H1 (cell line): ENCODE measurements at regions not wholly inside any gene's neighbourhood (a gene's known extent, or its start where the extent isn't known, plus 50 kb on each side); places are given as distances from the start of the nearest gene placed in this dataset.

ENCODE experiments used
- CTCF ChIA-PET: fragments of 300-600 bp; sonication (Branson Sonifier 250); formaldehyde crosslinking; loops from one replicate; lab custom pipeline; 2021; ENCODE audit not compliant: partially characterized antibody; lab: Charles Lee
- POLR2A ChIA-PET: fragments of 300-600 bp; sonication (Branson Sonifier 250); formaldehyde crosslinking; loops from one replicate; lab custom pipeline; 2021; ENCODE audit warnings: inconsistent platforms; ENCODE audit not compliant: partially characterized antibody; lab: Charles Lee
- DNase-seq, 2 experiments: peaks; one replicate each; pipeline versions ENCODE4 v3.0.0 to v3.0.0-alpha.2; 2010 to 2022; ENCODE audit warnings: low spot score in 2 of 2, low read depth in 1 of 2, mixed read lengths in 1 of 2
- FAIRE-seq: peaks from 2 replicates; lab custom pipeline; 2011; peaks lifted over from hg19 to GRCh38; lab: Jason Lieb, UNC
- H2AFZ ChIP-seq: 2 replicates; pipeline ENCODE4 v1.8.1; 2012; ENCODE audit warnings: low read length, inconsistent platforms
- H2AK5ac ChIP-seq: 2 replicates; pipeline ENCODE4 v1.6.1; 2013; ENCODE audit warnings: low read depth, low read length
- H2BK120ac ChIP-seq: replicated peaks from 2 replicates; pipeline ENCODE3; 2013; ENCODE audit warnings: low read depth, low read length, inconsistent platforms
- H2BK12ac ChIP-seq: 2 replicates; pipeline ENCODE4 v1.6.1; 2013; ENCODE audit warnings: low read depth, low read length
- H2BK15ac ChIP-seq: 2 replicates; pipeline ENCODE4 v1.6.1; 2013; ENCODE audit warnings: low read length
- H2BK20ac ChIP-seq: 2 replicates; pipeline ENCODE4 v1.6.1; 2013; ENCODE audit warnings: low read length
- H2BK5ac ChIP-seq: 2 replicates; pipeline ENCODE4 v1.6.1; 2013; ENCODE audit warnings: low read depth, low read length
- H3K14ac ChIP-seq: 2 replicates; pipeline ENCODE4 v1.6.1; 2013; ENCODE audit warnings: inconsistent platforms; ENCODE audit not compliant: insufficient read length
- H3K18ac ChIP-seq: 2 replicates; pipeline ENCODE4 v1.6.1; 2013; ENCODE audit warnings: low read length; ENCODE audit errors: extremely low read depth
- H3K23ac ChIP-seq: 2 replicates; pipeline ENCODE4 v1.6.1; 2013; ENCODE audit warnings: inconsistent platforms; ENCODE audit not compliant: insufficient read length
- H3K23me2 ChIP-seq: 2 replicates; pipeline ENCODE4 v1.6.1; 2013; ENCODE audit warnings: low read depth, low read length
- H3K27ac ChIP-seq: 2 replicates; pipeline ENCODE4 v1.6.1; 2011; ENCODE audit warnings: low read depth, low read length, inconsistent platforms
- H3K27me3 ChIP-seq, 4 experiments: replicated peaks in 1 of 4; 1 replicate in 1 of 4; 2 replicates in 3 of 4; pipeline versions ENCODE4 v1.6.1 to v1.8.1; 2011 to 2013; ENCODE audit warnings: low read length in 3 of 4, mild to moderate bottlenecking in 3 of 4, inconsistent platforms in 2 of 4, mixed read lengths in 2 of 4, moderate library complexity in 1 of 4; ENCODE audit not compliant: control insufficient read depth in 3 of 4, insufficient read depth in 3 of 4; ENCODE audit errors: extremely low read depth in 1 of 4
- H3K36me3 ChIP-seq, 4 experiments: 2 replicates each; pipeline versions ENCODE4 v1.6.1 to v1.8.1; 2011 to 2013; ENCODE audit warnings: mild to moderate bottlenecking in 4 of 4, low read length in 3 of 4, moderate library complexity in 2 of 4, control low read depth in 1 of 4, inconsistent platforms in 1 of 4; ENCODE audit not compliant: insufficient read depth in 4 of 4, control insufficient read depth in 2 of 4
- H3K4ac ChIP-seq: replicated peaks from 2 replicates; pipeline ENCODE3; 2013; ENCODE audit warnings: low read length, low read depth, mixed read lengths, inconsistent platforms; ENCODE audit not compliant: insufficient read length
- H3K4me1 ChIP-seq, 4 experiments: replicated peaks in 1 of 4; 1 replicate in 1 of 4; 2 replicates in 3 of 4; pipeline versions ENCODE4 v1.6.1 to v1.8.1; 2011 to 2013; ENCODE audit warnings: low read length in 3 of 4, inconsistent platforms in 2 of 4, mixed read lengths in 1 of 4; ENCODE audit not compliant: insufficient read depth in 4 of 4, control insufficient read depth in 3 of 4
- H3K4me2 ChIP-seq, 2 experiments: 2 replicates each; pipeline versions ENCODE4 v1.6.1 to v1.8.1; 2011 to 2013; ENCODE audit warnings: low read depth in 2 of 2, low read length in 2 of 2, control low read depth in 1 of 2, inconsistent platforms in 1 of 2, mild to moderate bottlenecking in 1 of 2; ENCODE audit not compliant: insufficient read depth in 1 of 2
- H3K4me3 ChIP-seq, 4 experiments: fragments of 200-600, 300-600 bp in 1 of 4; sonication (generic), shearing (Covaris generic), sonication (Bioruptor Twin) in 1 of 4; 2 replicates each; pipeline versions ENCODE4 v1.5.1 to v1.8.1; 2011 to 2016; ENCODE audit warnings: low read length in 4 of 4, low read depth in 3 of 4, control low read depth in 2 of 4, inconsistent platforms in 2 of 4, mild to moderate bottlenecking in 2 of 4, mixed read lengths in 1 of 4, moderate library complexity in 1 of 4; ENCODE audit not compliant: insufficient read depth in 2 of 4; ENCODE audit errors: extremely low read depth in 1 of 4
- H3K56ac ChIP-seq: replicated peaks from 2 replicates; pipeline ENCODE3; 2013; ENCODE audit warnings: low read depth, mild to moderate bottlenecking, mixed read lengths, low read length, inconsistent platforms; ENCODE audit not compliant: insufficient read length
- H3K79me1 ChIP-seq: 2 replicates; pipeline ENCODE4 v1.6.1; 2013; ENCODE audit warnings: low read depth, low read length, control low read depth
- H3K79me2 ChIP-seq, 2 experiments: 2 replicates each; pipeline versions ENCODE4 v1.6.1 to v1.8.1; 2012 to 2013; ENCODE audit warnings: low read length in 2 of 2, mild to moderate bottlenecking in 2 of 2, inconsistent platforms in 1 of 2; ENCODE audit not compliant: insufficient read depth in 2 of 2, control insufficient read depth in 1 of 2
- H3K9ac ChIP-seq, 4 experiments: replicated peaks in 1 of 4; 1 replicate in 1 of 4; 2 replicates in 3 of 4; pipeline versions ENCODE4 v1.6.1 to v1.8.1; 2011 to 2013; ENCODE audit warnings: low read depth in 3 of 4, low read length in 3 of 4, control low read depth in 2 of 4, mild to moderate bottlenecking in 2 of 4, moderate library complexity in 2 of 4, inconsistent platforms in 1 of 4; ENCODE audit errors: extremely low read depth in 1 of 4
- H3K9me3 ChIP-seq, 2 experiments: 2 replicates each; pipeline versions ENCODE4 v1.6.1 to v1.8.1; 2012 to 2013; ENCODE audit warnings: mild to moderate bottlenecking in 2 of 2, moderate library complexity in 2 of 2, control low read depth in 1 of 2, inconsistent platforms in 1 of 2, low read depth in 1 of 2, low read length in 1 of 2, mixed read lengths in 1 of 2; ENCODE audit not compliant: insufficient read depth in 2 of 2
- H4K20me1 ChIP-seq, 2 experiments: replicated peaks in 1 of 2; 2 replicates each; pipeline versions ENCODE3 to v1.8.1; 2011 to 2013; ENCODE audit warnings: inconsistent platforms in 2 of 2, low read length in 2 of 2, mild to moderate bottlenecking in 1 of 2; ENCODE audit not compliant: insufficient read depth in 2 of 2, control insufficient read depth in 1 of 2
- H4K5ac ChIP-seq: 2 replicates; pipeline ENCODE4 v1.6.1; 2013; ENCODE audit warnings: low read length, low read depth, mixed read lengths, inconsistent platforms; ENCODE audit not compliant: insufficient read length
- H4K8ac ChIP-seq: 2 replicates; pipeline ENCODE4 v1.8.0; 2013; ENCODE audit warnings: mild to moderate bottlenecking, moderate library complexity, low read length, inconsistent platforms; ENCODE audit not compliant: insufficient read depth; ENCODE audit errors: extremely low read depth
- H4K91ac ChIP-seq: replicated peaks from 2 replicates; pipeline ENCODE3; 2013; ENCODE audit warnings: low read length, mixed read lengths, inconsistent platforms; ENCODE audit not compliant: insufficient read length
- ATF3 ChIP-seq: IDR thresholded peaks from 2 replicates; pipeline ENCODE4 v1.6.1; 2011; ENCODE audit warnings: low read depth, mild to moderate bottlenecking, low read length; ENCODE audit not compliant: insufficient read depth
- BCL11A ChIP-seq, 2 experiments: IDR thresholded peaks; one replicate each; pipeline ENCODE4 v1.6.1; 2011; ENCODE audit warnings: low read depth in 2 of 2, low read length in 2 of 2, mild to moderate bottlenecking in 2 of 2
- E2F6 ChIP-seq: IDR thresholded peaks from 2 replicates; pipeline ENCODE4 v1.6.1; 2012; ENCODE audit warnings: inconsistent platforms
- GABPA ChIP-seq: IDR thresholded peaks from 2 replicates; pipeline ENCODE4 v1.6.1; 2011; ENCODE audit warnings: mild to moderate bottlenecking, low read length, moderate library complexity, borderline replicate concordance; ENCODE audit not compliant: insufficient read depth
- HDAC2 ChIP-seq, 2 experiments: fragments of 300-600 bp in 1 of 2; sonication (generic) in 1 of 2; IDR thresholded peaks; 2 replicates each; pipeline ENCODE4 v1.6.1; 2011 to 2012; ENCODE audit warnings: low read depth in 2 of 2, low read length in 2 of 2, mild to moderate bottlenecking in 2 of 2, moderate library complexity in 2 of 2, borderline replicate concordance in 1 of 2, inconsistent platforms in 1 of 2
- KDM4A ChIP-seq: IDR thresholded peaks from one replicate; pipeline ENCODE4 v1.7.1; 2012; ENCODE audit warnings: low read depth, mild to moderate bottlenecking, moderate library complexity, low read length, inconsistent platforms; ENCODE audit not compliant: severe bottlenecking
- KDM5A ChIP-seq: fragments of 200-600 bp; IDR thresholded peaks from 2 replicates; pipeline ENCODE4 v1.7.1; 2012; ENCODE audit warnings: mild to moderate bottlenecking, low read length, inconsistent platforms, mixed read lengths
- RBBP5 ChIP-seq: IDR thresholded peaks from 2 replicates; pipeline ENCODE4 v1.7.1; 2012; ENCODE audit warnings: low read depth, mild to moderate bottlenecking, inconsistent platforms, low read length, moderate library complexity, borderline replicate concordance
- SIN3A ChIP-seq, 2 experiments: IDR thresholded peaks in 1 of 2; conservative IDR thresholded peaks in 1 of 2; 2 replicates each; pipeline ENCODE4 v1.6.1; 2011 to 2012; ENCODE audit warnings: low read length in 2 of 2, improper control_type of control experiment in 1 of 2, low read depth in 1 of 2, mild to moderate bottlenecking in 1 of 2
- SIRT6 ChIP-seq: IDR thresholded peaks from one replicate; pipeline ENCODE4 v1.7.1; 2012; ENCODE audit warnings: low read length, inconsistent platforms
- TAF7 ChIP-seq: optimal IDR thresholded peaks from 2 replicates; pipeline ENCODE3; 2011; ENCODE audit warnings: low read depth, mild to moderate bottlenecking, inconsistent platforms, low read length, moderate library complexity, borderline replicate concordance
- YY1 ChIP-seq: IDR thresholded peaks from 2 replicates; pipeline ENCODE4 v1.6.1; 2011; ENCODE audit warnings: low read depth, mild to moderate bottlenecking, low read length
- WGBS, 2 experiments: shearing (Covaris generic) in 1 of 2; methylation state at CpG; one replicate each; pipeline versions ENCODE4 v1.1.6 to v1.1.7; 2013 to 2015; ENCODE audit warnings: low lambda C conversion rate in 2 of 2, mixed read lengths in 2 of 2, inconsistent platforms in 1 of 2, low coverage in 1 of 2, missing lambda C conversion rate in 1 of 2; ENCODE audit not compliant: insufficient replicate concordance in 2 of 2, insufficient coverage in 1 of 2, insufficient read length in 1 of 2; ENCODE audit errors: extremely low coverage in 1 of 2, missing lambda C conversion rate in 1 of 2; 5-methylcytosine and 5-hydroxymethylcytosine counted together

GRCh38 chr6:77181749-77182148 lies 281.5 kb downstream of the HTR1B start:
- 88% methylated on average over 3 of the region's 3 CpGs; no CpG with 5 or more reads in 1 of the 2 experiments for WGBS, 2 experiments
- H3K27me3 ChIP-seq = no peaks in the 10 kb centered on the region
- no peaks in the 10 kb centered on the region for H3K79me2 ChIP-seq
- no peak overlapping the region for H4K5ac ChIP-seq
- no peak overlapping the region for H2BK15ac ChIP-seq
- H3K9ac ChIP-seq = no peak overlapping the region
- H3K14ac ChIP-seq = no peak overlapping the region
- H3K9me3 ChIP-seq = no peaks in the 10 kb centered on the region
- no peak overlapping the region for H3K4ac ChIP-seq
- H3K23me2 ChIP-seq = no peaks in the 10 kb centered on the region
- H2AK5ac ChIP-seq = no peak overlapping the region
- H2BK5ac ChIP-seq = no peak overlapping the region
- no peak overlapping the region for H3K23ac ChIP-seq
- H3K4me3 ChIP-seq = no peak overlapping the region
- no peak for DNase-seq
- H3K56ac ChIP-seq = no peak overlapping the region
- no peak overlapping the region for H2AFZ ChIP-seq
- H4K20me1 ChIP-seq = no peaks in the 10 kb centered on the region
- H2BK20ac ChIP-seq = no peak overlapping the region
- H4K8ac ChIP-seq = no peak overlapping the region
- H3K27ac ChIP-seq = no peak overlapping the region
- H3K4me1 ChIP-seq = no peaks in the 10 kb centered on the region
- H3K36me3 ChIP-seq = no peaks in the 10 kb centered on the region
- H3K79me1 ChIP-seq = no peaks in the 10 kb centered on the region
- H2BK12ac ChIP-seq = no peak overlapping the region
- no peak for FAIRE-seq
- H3K4me2 ChIP-seq = no peak overlapping the region
- no peak overlapping the region for H3K18ac ChIP-seq
- H2BK120ac ChIP-seq = no peak overlapping the region
- H4K91ac ChIP-seq = no peak overlapping the region
- ChIA-PET POLR2A (no interaction called here), CTCF (interaction anchor here (0.6 to 0.7 kb wide), 2 partner anchors 11 to 281 kb away, joined by 3 to 5 read pairs; partner anchors contain the start of gene HTR1B)
- TF ChIP-seq SIRT6 (no peak), TAF7 (no peak), ATF3 (no peak), YY1 (no peak), GABPA (no peak), KDM4A (no peak), KDM5A (no peak), RBBP5 (no peak), BCL11A (IDR thresholded peaks at IDR 0.05; ENCODE audit: low read depth in 2 of 2, low read length in 2 of 2) (no peak), E2F6 (no peak), SIN3A (conservative IDR thresholded peaks at IDR 0.05 in 1 of 2, IDR thresholded peaks at IDR 0.05 in 1 of 2; ENCODE audit: low read depth in 1 of 2, low read length in 2 of 2) (no peak), HDAC2 (IDR thresholded peaks at IDR 0.05; ENCODE audit: borderline replicate concordance in 1 of 2, low read depth in 2 of 2, low read length in 2 of 2) (no peak)
